ENCODE measurements at regions not wholly inside any gene's neighbourhood (a gene's known extent, or its start where the extent isn't known, plus 50 kb on each side); places are given as distances from the start of the nearest gene placed in this dataset.

GRCh38 chr7:22675917-22676343, 51.1 kb upstream of the IL6 start:
- TF ChIP-seq JUN (CRISPR knock-in tag; IDR thresholded peaks at IDR 0.05) (no peak), CTCF (IDR thresholded peaks at IDR 0.05) (no peak), ERG (CRISPR knock-in tag; IDR thresholded peaks at IDR 0.05) (no peak), CBFB (CRISPR knock-in tag; IDR thresholded peaks at IDR 0.05; ENCODE audit: low read depth) (no peak), ZBTB21 (CRISPR knock-in tag; IDR thresholded peaks at IDR 0.05; ENCODE audit: borderline replicate concordance) (no peak), ZNF317 (CRISPR knock-in tag; IDR thresholded peaks at IDR 0.05; ENCODE audit: borderline replicate concordance, low read depth) (no peak), ZSCAN18 (CRISPR knock-in tag; IDR thresholded peaks at IDR 0.05) (no peak)

Measured in WTC11 (cell line).